Neuron (in vitro differentiated cells): ENCODE measurements at regions not wholly inside any gene's neighbourhood (a gene's known extent, or its start where the extent isn't known, plus 50 kb on each side); places are given as distances from the start of the nearest gene placed in this dataset.
"Not testable (repeated sequence)": the region's sequence is repeated elsewhere in the genome, so short reads cannot be mapped to it uniquely, and the experiment has no call there.

Experiments used
- H2AFZ ChIP-seq: one replicate; pipeline ENCODE4 v1.6.1; 2013; ENCODE audit warnings: low read depth, mild to moderate bottlenecking, inconsistent platforms, low read length, moderate library complexity
- H3K27me3 ChIP-seq: one replicate; pipeline ENCODE4 v1.6.1; 2013; ENCODE audit warnings: low read length; ENCODE audit not compliant: insufficient read depth
- H3K36me3 ChIP-seq: one replicate; pipeline ENCODE4 v1.6.1; 2013; ENCODE audit warnings: low read length; ENCODE audit not compliant: insufficient read depth
- H3K4me1 ChIP-seq: one replicate; pipeline ENCODE4 v1.6.1; 2013; ENCODE audit warnings: low read length; ENCODE audit not compliant: insufficient read depth
- H3K4me3 ChIP-seq: 2 replicates; pipeline ENCODE4 v1.5.1; 2013; ENCODE audit warnings: mild to moderate bottlenecking, low read length, moderate library complexity
- H3K9me3 ChIP-seq: one replicate; pipeline ENCODE4 v1.6.1; 2013; ENCODE audit warnings: low read length

GRCh38 chr13:66087269-66087710 is 1142.8 kb downstream of the PCDH9 start:
- Histone ChIP-seq H2AFZ (peak overlapping the region; percentile 63), H3K4me3 (no peak overlapping the region), H3K36me3 (no peaks in the 10 kb centered on the region), H3K27me3 (no peaks in the 10 kb centered on the region), H3K9me3 (no peaks in the 10 kb centered on the region), H3K4me1 (no peaks in the 10 kb centered on the region)

DNA sequence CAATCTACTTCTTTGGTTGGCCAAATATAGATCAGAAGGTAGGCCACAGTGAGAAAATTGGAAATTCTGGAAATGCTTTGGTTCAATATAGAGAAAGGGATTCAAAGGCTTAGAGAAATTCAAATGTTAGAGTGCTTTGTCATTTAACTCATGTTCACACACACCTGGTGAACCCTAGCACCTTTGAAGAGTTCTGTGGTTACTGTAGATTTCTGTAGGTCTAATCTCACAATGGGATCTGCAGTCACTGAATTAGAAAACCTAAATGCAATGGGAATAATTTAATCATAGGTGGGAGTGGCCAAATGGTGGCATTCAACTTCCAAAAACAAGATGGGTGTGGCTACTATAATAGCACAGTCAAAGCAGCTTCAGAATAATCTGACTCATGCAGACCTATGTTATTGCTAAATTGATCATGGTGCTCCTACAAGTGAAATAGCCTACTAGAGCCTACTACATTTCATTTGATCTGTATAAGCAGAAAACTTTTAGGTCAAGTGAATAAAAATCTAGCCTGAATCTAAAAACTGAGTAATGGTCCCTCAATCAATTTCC is 1152.9 kb downstream of the PCDH9 start:
- Histone ChIP-seq H3K9me3 (no peaks in the 10 kb centered on the region), H3K4me3 (no peak overlapping the region), H3K27me3 (no peaks in the 10 kb centered on the region), H3K4me1 (no peaks in the 10 kb centered on the region), H3K36me3 (no peaks in the 10 kb centered on the region), H2AFZ (no peak overlapping the region)

GRCh38 chr13:66076417-66076816 is 1153.7 kb downstream of the PCDH9 start:
- Histone ChIP-seq H2AFZ (no peak overlapping the region), H3K9me3 (no peaks in the 10 kb centered on the region), H3K36me3 (no peaks in the 10 kb centered on the region), H3K27me3 (no peaks in the 10 kb centered on the region), H3K4me3 (no peak overlapping the region), H3K4me1 (no peaks in the 10 kb centered on the region)

GRCh38 chr13:66074018-66074615 is 1156.0 kb downstream of the PCDH9 start:
- H3K27me3 ChIP-seq, result no peaks in the 10 kb centered on the region
- H2AFZ ChIP-seq, result no peak overlapping the region
- H3K4me1 ChIP-seq, result no peaks in the 10 kb centered on the region
- no peaks in the 10 kb centered on the region for H3K36me3 ChIP-seq
- no peak overlapping the region for H3K4me3 ChIP-seq
- no peaks in the 10 kb centered on the region for H3K9me3 ChIP-seq

GRCh38 chr13:66072097-66072496 is 1158.0 kb downstream of the PCDH9 start:
- H3K36me3 ChIP-seq, H3K4me3 ChIP-seq: not testable (repeated sequence)

DNA sequence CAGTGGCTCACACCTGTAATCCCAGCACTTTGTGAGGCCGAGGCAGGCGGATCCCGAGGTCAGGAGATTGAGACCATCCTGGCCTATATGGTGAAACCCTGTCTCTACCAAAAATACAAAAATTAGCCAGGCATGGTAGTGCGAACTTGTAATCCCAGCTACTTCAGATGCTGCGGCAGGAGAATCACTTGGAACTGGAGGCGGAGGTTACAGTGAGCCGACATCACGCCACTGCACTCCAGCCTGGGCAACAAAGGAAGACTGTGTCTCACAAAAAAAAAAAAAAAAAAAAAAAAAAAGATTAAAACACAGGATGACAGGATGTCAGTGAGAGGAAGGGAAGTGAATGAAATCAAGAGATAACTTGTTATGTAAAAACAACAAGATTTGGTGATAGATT is 1158.5 kb downstream of the PCDH9 start:
- Histone ChIP-seq H3K4me1 (no peaks in the 10 kb centered on the region), H3K27me3 (no peaks in the 10 kb centered on the region), H3K9me3 (no peaks in the 10 kb centered on the region), H3K4me3 (no peak overlapping the region), H3K36me3 (no peaks in the 10 kb centered on the region), H2AFZ (no peak overlapping the region)

More at GRCh38 chr13:66072097-66072496, 1158.0 kb downstream of the PCDH9 start:
- not testable (repeated sequence) for H2AFZ ChIP-seq, H3K4me1 ChIP-seq, H3K27me3 ChIP-seq, H3K9me3 ChIP-seq

- Histone ChIP-seq H3K4me1 (no peaks in the 10 kb centered on the region), H3K9me3 (no peaks in the 10 kb centered on the region), H3K4me3 (no peak overlapping the region), H2AFZ (no peak overlapping the region), H3K36me3 (no peaks in the 10 kb centered on the region), H3K27me3 (no peaks in the 10 kb centered on the region)
Observed at GRCh38 chr13:66071029-66071428, 1159.1 kb downstream of the PCDH9 start.

DNA sequence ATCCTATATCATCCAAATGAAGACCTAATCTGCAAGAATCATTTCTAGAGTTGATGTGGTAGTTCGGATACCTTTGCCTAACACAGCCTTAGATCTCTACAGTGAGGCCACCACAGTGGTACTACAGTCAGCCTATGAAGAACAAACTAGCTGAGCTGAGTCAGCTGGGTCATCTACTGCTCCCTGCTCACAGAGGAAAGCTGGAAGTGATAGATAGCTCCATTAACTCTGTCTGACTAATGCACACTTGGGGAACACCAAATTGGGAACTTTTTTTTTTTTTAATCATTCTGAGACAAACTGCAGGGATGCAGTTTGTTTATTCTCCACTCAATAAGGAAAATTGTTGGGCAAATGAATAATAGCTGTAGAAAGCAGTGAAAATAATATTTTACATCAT is 1160.6 kb downstream of the PCDH9 start:
- no peaks in the 10 kb centered on the region for H3K9me3 ChIP-seq
- H3K27me3 ChIP-seq, result no peaks in the 10 kb centered on the region
- no peak overlapping the region for H3K4me3 ChIP-seq
- H2AFZ ChIP-seq, result no peak overlapping the region
- H3K36me3 ChIP-seq, result no peaks in the 10 kb centered on the region
- H3K4me1 ChIP-seq, result no peaks in the 10 kb centered on the region

- no peak overlapping the region for H2AFZ ChIP-seq
- H3K36me3 ChIP-seq, result no peaks in the 10 kb centered on the region
- no peaks in the 10 kb centered on the region for H3K4me1 ChIP-seq
- no peaks in the 10 kb centered on the region for H3K9me3 ChIP-seq
- no peak overlapping the region for H3K4me3 ChIP-seq
- no peaks in the 10 kb centered on the region for H3K27me3 ChIP-seq
Observed at GRCh38 chr13:66068683-66069082, 1161.5 kb downstream of the PCDH9 start.

- Histone ChIP-seq H3K36me3 (no peaks in the 10 kb centered on the region), H3K9me3 (no peaks in the 10 kb centered on the region), H3K4me1 (no peaks in the 10 kb centered on the region), H3K4me3 (no peak overlapping the region), H2AFZ (no peak overlapping the region), H3K27me3 (no peaks in the 10 kb centered on the region)
Observed at GRCh38 chr13:66048888-66049287, 1181.2 kb downstream of the PCDH9 start.

DNA sequence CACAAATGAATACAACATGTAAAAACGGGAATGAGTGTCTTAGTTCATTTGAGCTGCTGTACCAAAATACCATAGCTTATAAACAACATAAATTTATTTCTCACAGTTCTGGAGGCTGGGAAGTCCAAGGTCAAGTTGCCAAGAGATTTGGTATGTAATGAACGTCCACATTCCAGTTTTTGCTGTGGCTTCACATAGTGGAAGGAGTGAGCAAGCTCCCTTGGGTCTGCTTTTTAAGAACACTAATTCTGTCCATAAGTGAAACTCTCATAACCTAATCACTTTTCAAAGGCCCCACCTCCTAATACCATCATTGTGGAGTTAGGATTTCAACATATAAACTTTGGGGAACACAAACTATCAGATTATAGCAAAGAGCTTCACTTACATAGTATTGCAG is 1189.6 kb downstream of the PCDH9 start:
- no peak overlapping the region for H2AFZ ChIP-seq
- H3K36me3 ChIP-seq, result no peaks in the 10 kb centered on the region
- H3K4me3 ChIP-seq, result no peak overlapping the region
- H3K27me3 ChIP-seq, result no peaks in the 10 kb centered on the region
- no peaks in the 10 kb centered on the region for H3K4me1 ChIP-seq
- no peaks in the 10 kb centered on the region for H3K9me3 ChIP-seq

DNA sequence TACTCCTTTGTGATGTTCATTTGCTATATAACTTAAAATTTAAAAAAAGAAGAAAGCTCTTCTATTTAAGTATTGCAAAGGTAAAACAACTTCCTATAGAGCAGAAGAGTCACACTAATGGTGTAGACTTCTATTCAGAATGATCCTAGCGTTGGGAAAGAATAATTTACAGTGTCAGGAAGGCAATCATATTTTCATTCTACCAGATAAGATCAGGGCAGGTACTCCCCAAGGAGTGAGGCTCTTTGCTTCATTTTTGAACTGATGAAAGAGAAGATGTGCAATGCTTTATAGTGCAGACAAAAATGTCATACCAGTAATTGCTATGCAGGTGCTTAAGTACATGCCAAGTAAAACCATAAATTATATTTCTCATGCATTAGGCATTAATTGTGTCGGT is 1193.0 kb downstream of the PCDH9 start:
- H2AFZ ChIP-seq, result no peak overlapping the region
- H3K4me3 ChIP-seq, result no peak overlapping the region
- no peaks in the 10 kb centered on the region for H3K27me3 ChIP-seq
- H3K4me1 ChIP-seq, result no peaks in the 10 kb centered on the region
- H3K9me3 ChIP-seq, result no peaks in the 10 kb centered on the region
- no peaks in the 10 kb centered on the region for H3K36me3 ChIP-seq

DNA sequence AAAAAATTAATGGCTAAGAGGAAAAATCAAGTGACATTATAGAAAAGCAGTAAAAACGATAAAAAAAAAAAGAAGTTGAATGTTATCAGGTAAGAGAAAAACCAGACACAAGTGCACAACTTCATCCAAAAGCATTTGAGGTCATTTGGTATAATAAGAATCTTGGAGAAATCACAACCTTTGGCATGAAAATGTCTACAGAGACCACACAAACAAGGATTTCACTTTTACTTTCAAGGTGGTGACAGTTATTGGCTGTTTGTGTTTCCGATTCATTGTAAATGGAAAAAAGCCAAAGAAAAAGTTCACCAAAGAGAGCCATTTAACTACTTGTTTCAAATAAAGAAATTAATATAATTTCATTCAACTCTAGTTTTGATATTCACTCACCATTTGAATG is 1193.5 kb downstream of the PCDH9 start:
- Histone ChIP-seq H3K4me3 (no peak overlapping the region), H3K9me3 (no peaks in the 10 kb centered on the region), H2AFZ (no peak overlapping the region), H3K4me1 (no peaks in the 10 kb centered on the region), H3K36me3 (no peaks in the 10 kb centered on the region), H3K27me3 (no peaks in the 10 kb centered on the region)

- Histone ChIP-seq H3K9me3 (no peaks in the 10 kb centered on the region), H3K4me3 (no peak overlapping the region), H3K4me1 (no peaks in the 10 kb centered on the region), H3K36me3 (no peaks in the 10 kb centered on the region), H3K27me3 (no peaks in the 10 kb centered on the region), H2AFZ (no peak overlapping the region)
Observed at GRCh38 chr13:66036024-66036614, 1194.0 kb downstream of the PCDH9 start.
